PC-9 (cell line): ENCODE measurements at regions not wholly inside any gene's neighbourhood (a gene's known extent, or its start where the extent isn't known, plus 50 kb on each side); places are given as distances from the start of the nearest gene placed in this dataset.

Experiments
- BruUV-seq: library from RNA; stranded (reverse); fragments of 400-500 nt; replicated peaks from 2 replicates; lab custom pipeline; 2021; lab: Mats Ljungman, UMichigan
- CTCF ChIA-PET: fragments of 300-600 bp; sonication (Branson Sonifier 250); formaldehyde crosslinking; loops from one replicate; lab custom pipeline; 2022; ENCODE audit warnings: antibody characterized with exemption; lab: Charles Lee
- POLR2A ChIA-PET: fragments of 300-600 bp; sonication (Branson Sonifier 250); formaldehyde crosslinking; loops from one replicate; lab custom pipeline; 2022; ENCODE audit warnings: antibody characterized with exemption; ENCODE audit not compliant: unreplicated experiment; lab: Charles Lee
- DNase-seq, 2 experiments: peaks; one replicate each; pipeline versions ENCODE4 v3.0.0 to v3.0.0-alpha.2; 2015 to 2022; ENCODE audit warnings: mixed read lengths in 1 of 2
- H2AFZ ChIP-seq: fragments of 200-600 bp; sonication (generic); 2 replicates; pipeline ENCODE4 v1.8.1; 2017; ENCODE audit warnings: antibody characterized with exemption
- H3F3A ChIP-seq: fragments of 200-600 bp; sonication (generic); 2 replicates; pipeline ENCODE4 v1.8.1; 2017; ENCODE audit warnings: antibody characterized with exemption, mild to moderate bottlenecking, low read depth; ENCODE audit not compliant: insufficient read depth
- H3K27ac ChIP-seq: fragments of 200-600 bp; sonication (generic); 2 replicates; pipeline ENCODE4 v1.6.1; 2016; ENCODE audit warnings: mixed run types
- H3K27me3 ChIP-seq: fragments of 200-600 bp; sonication (generic); 2 replicates; pipeline ENCODE4 v1.6.1; 2016; ENCODE audit warnings: low read depth, mixed run types; ENCODE audit not compliant: insufficient read depth
- H3K36me3 ChIP-seq: fragments of 200-600 bp; sonication (generic); 2 replicates; pipeline ENCODE4 v1.6.1; 2016; ENCODE audit warnings: low read depth, mixed run types
- H3K4me1 ChIP-seq: fragments of 200-600 bp; sonication (generic); replicated peaks from 2 replicates; pipeline ENCODE4 v1.6.1; 2016; ENCODE audit warnings: mixed run types; ENCODE audit not compliant: insufficient read depth
- H3K4me2 ChIP-seq: fragments of 200-600 bp; sonication (generic); 2 replicates; pipeline ENCODE4 v1.6.1; 2017; ENCODE audit warnings: mixed run types
- H3K4me3 ChIP-seq: fragments of 200-600 bp; sonication (generic); 2 replicates; pipeline ENCODE4 v1.6.1; 2016; ENCODE audit warnings: mixed run types
- H3K79me2 ChIP-seq: fragments of 200-600 bp; sonication (generic); 2 replicates; pipeline ENCODE4 v1.6.1; 2017; ENCODE audit warnings: low read depth, mixed run types
- H3K9me2 ChIP-seq: fragments of 200-600 bp; sonication (generic); 2 replicates; pipeline ENCODE4 v1.8.1; 2017; ENCODE audit warnings: mild to moderate bottlenecking; ENCODE audit not compliant: insufficient read depth
- H3K9me3 ChIP-seq: fragments of 200-600 bp; sonication (generic); 2 replicates; pipeline ENCODE4 v1.8.1; 2016; ENCODE audit warnings: low read depth; ENCODE audit not compliant: insufficient read depth
- H4K20me1 ChIP-seq: fragments of 200-600 bp; sonication (generic); 2 replicates; pipeline ENCODE4 v1.8.1; 2017; ENCODE audit not compliant: insufficient read depth
- CTCF ChIP-seq: fragments of 200-600 bp; sonication (generic); conservative IDR thresholded peaks from 2 replicates; pipeline ENCODE4 v1.6.1; 2017; ENCODE audit warnings: mixed run types, antibody characterized with exemption, mild to moderate bottlenecking, moderate library complexity
- EZH2 ChIP-seq: fragments of 200-600 bp; sonication (generic); IDR thresholded peaks from 2 replicates; pipeline ENCODE4 v1.8.0; 2017; ENCODE audit warnings: antibody characterized with exemption, low read depth
- intact Hi-C: fragments of 100-400 bp; cut with micrococcal nuclease; formaldehyde crosslinking; loops from one replicate; pipeline ENCODE4 v1.10.0; 2022; ENCODE audit not compliant: unreplicated experiment

- H3K27ac ChIP-seq = no peak overlapping the region
- no peaks in the 10 kb centered on the region for H3K9me3 ChIP-seq
- intact Hi-C loops = no loop called here
- no peaks in the 10 kb centered on the region for H3K36me3 ChIP-seq
- no peaks in the 10 kb centered on the region for H3K9me2 ChIP-seq
- ChIA-PET CTCF (no interaction called here), POLR2A (no interaction called here)
- no TSS peak for BruUV-seq
- H2AFZ ChIP-seq = no peak overlapping the region
- no peak for DNase-seq
- no peaks in the 10 kb centered on the region for H3K79me2 ChIP-seq
- H3K4me1 ChIP-seq = no peaks in the 10 kb centered on the region
- no peaks in the 10 kb centered on the region for H4K20me1 ChIP-seq
- H3F3A ChIP-seq = no peaks in the 10 kb centered on the region
- TF ChIP-seq EZH2 (no peak), CTCF (no peak)
- no peak overlapping the region for H3K4me3 ChIP-seq
- no peak overlapping the region for H3K4me2 ChIP-seq
- no peaks in the 10 kb centered on the region for H3K27me3 ChIP-seq
These were observed 861.6 kb upstream of the CELF4 start for GRCh38 chr18:38427234-38427633.

- Histone ChIP-seq H3K4me1 (no peaks in the 10 kb centered on the region), H3K4me2 (no peak overlapping the region), H3K9me3 (no peaks in the 10 kb centered on the region), H3K9me2 (no peaks in the 10 kb centered on the region), H4K20me1 (no peaks in the 10 kb centered on the region), H3K4me3 (no peak overlapping the region), H3K79me2 (no peaks in the 10 kb centered on the region), H3K36me3 (no peaks in the 10 kb centered on the region), H3F3A (no peaks in the 10 kb centered on the region), H2AFZ (no peak overlapping the region), H3K27me3 (no peaks in the 10 kb centered on the region), H3K27ac (no peak overlapping the region)
- TF ChIP-seq EZH2 (no peak), CTCF (no peak)
- no TSS peak for BruUV-seq
- no peak for DNase-seq
- ChIA-PET POLR2A (no interaction called here), CTCF (no interaction called here)
- intact Hi-C loops = no loop called here
These were observed 856.4 kb upstream of the CELF4 start for GRCh38 chr18:38421872-38422615.

- H3K27me3 ChIP-seq = no peaks in the 10 kb centered on the region
- no peaks in the 10 kb centered on the region for H3K4me1 ChIP-seq
- TF ChIP-seq EZH2 (no peak), CTCF (no peak)
- BruUV-seq = no TSS peak
- no peaks in the 10 kb centered on the region for H3F3A ChIP-seq
- ChIA-PET POLR2A (no interaction called here), CTCF (no interaction called here)
- no peaks in the 10 kb centered on the region for H3K79me2 ChIP-seq
- no peak overlapping the region for H2AFZ ChIP-seq
- H3K9me3 ChIP-seq = no peaks in the 10 kb centered on the region
- no peak overlapping the region for H3K27ac ChIP-seq
- no peaks in the 10 kb centered on the region for H3K9me2 ChIP-seq
- H3K4me2 ChIP-seq = no peak overlapping the region
- H3K4me3 ChIP-seq = no peak overlapping the region
- no peaks in the 10 kb centered on the region for H4K20me1 ChIP-seq
- H3K36me3 ChIP-seq = no peaks in the 10 kb centered on the region
- intact Hi-C loops = no loop called here
- DNase-seq = no peak
These were observed 855.4 kb upstream of the CELF4 start for GRCh38 chr18:38421021-38421420.
